ENCODE measurements at regions not wholly inside any gene's neighbourhood (a gene's known extent, or its start where the extent isn't known, plus 50 kb on each side); places are given as distances from the start of the nearest gene placed in this dataset.

- Histone ChIP-seq H3K4me3 (ENCODE audit: low read length in 2 of 2) (no peak overlapping the region), H3K36me3 (ENCODE audit: control insufficient read depth in 2 of 2, insufficient read depth in 2 of 2, low read length in 2 of 2) (no peaks in the 10 kb centered on the region), H3K4me1 (ENCODE audit: control insufficient read depth in 2 of 2, insufficient read depth in 2 of 2, low read length in 2 of 2) (no peaks in the 10 kb centered on the region), H3K27ac (ENCODE audit: low read depth in 2 of 2, low read length in 2 of 2) (no peak overlapping the region), H3K9ac (ENCODE audit: low read depth in 1 of 2, low read length in 2 of 2) (no peak overlapping the region), H3K27me3 (ENCODE audit: control insufficient read depth in 2 of 2, insufficient read depth in 2 of 2, low read length in 2 of 2) (no peaks in the 10 kb centered on the region), H3K9me3 (ENCODE audit: control insufficient read depth in 2 of 2, low read length in 2 of 2) (peaks cover 0 to 2% of the 10 kb centered on the region in 2 donors)
Measured at GRCh38 chr12:83346333-83346732, 659.6 kb downstream of the TMTC2 start.

GRCh38 chr12:83343767-83344166, 657.1 kb downstream of the TMTC2 start:
- Histone ChIP-seq H3K36me3 (ENCODE audit: control insufficient read depth in 2 of 2, insufficient read depth in 2 of 2, low read length in 2 of 2) (no peaks in the 10 kb centered on the region), H3K27me3 (ENCODE audit: control insufficient read depth in 2 of 2, insufficient read depth in 2 of 2, low read length in 2 of 2) (no peaks in the 10 kb centered on the region), H3K9ac (ENCODE audit: low read depth in 1 of 2, low read length in 2 of 2) (no peak overlapping the region), H3K4me3 (ENCODE audit: low read length in 2 of 2) (no peak overlapping the region), H3K27ac (ENCODE audit: low read depth in 2 of 2, low read length in 2 of 2) (no peak overlapping the region), H3K9me3 (ENCODE audit: control insufficient read depth in 2 of 2, low read length in 2 of 2) (peaks cover 0 to 2% of the 10 kb centered on the region in 2 donors), H3K4me1 (ENCODE audit: control insufficient read depth in 2 of 2, insufficient read depth in 2 of 2, low read length in 2 of 2) (no peaks in the 10 kb centered on the region)

GRCh38 chr12:83335748-83336147, 649.0 kb downstream of the TMTC2 start:
- Histone ChIP-seq H3K27ac (ENCODE audit: low read depth in 2 of 2, low read length in 2 of 2) (no peak overlapping the region), H3K9me3 (ENCODE audit: control insufficient read depth in 2 of 2, low read length in 2 of 2) (no peaks in the 10 kb centered on the region), H3K4me1 (ENCODE audit: control insufficient read depth in 2 of 2, insufficient read depth in 2 of 2, low read length in 2 of 2) (no peaks in the 10 kb centered on the region), H3K9ac (ENCODE audit: low read depth in 1 of 2, low read length in 2 of 2) (no peak overlapping the region), H3K36me3 (ENCODE audit: control insufficient read depth in 2 of 2, insufficient read depth in 2 of 2, low read length in 2 of 2) (no peaks in the 10 kb centered on the region), H3K27me3 (ENCODE audit: control insufficient read depth in 2 of 2, insufficient read depth in 2 of 2, low read length in 2 of 2) (no peaks in the 10 kb centered on the region), H3K4me3 (ENCODE audit: low read length in 2 of 2) (no peak overlapping the region)

GRCh38 chr12:83326666-83327065, 640.0 kb downstream of the TMTC2 start:
- Histone ChIP-seq H3K4me3 (ENCODE audit: low read length in 2 of 2) (no peak overlapping the region), H3K4me1 (ENCODE audit: control insufficient read depth in 2 of 2, insufficient read depth in 2 of 2, low read length in 2 of 2) (no peaks in the 10 kb centered on the region), H3K27me3 (ENCODE audit: control insufficient read depth in 2 of 2, insufficient read depth in 2 of 2, low read length in 2 of 2) (no peaks in the 10 kb centered on the region)

GRCh38 chr12:83323866-83324265, 637.2 kb downstream of the TMTC2 start:
- no peaks in the 10 kb centered on the region for H3K9me3 ChIP-seq (ENCODE audit: control insufficient read depth in 2 of 2, low read length in 2 of 2)
- H3K27ac ChIP-seq (ENCODE audit: low read depth in 2 of 2, low read length in 2 of 2) = no peak overlapping the region
- no peak overlapping the region for H3K9ac ChIP-seq (ENCODE audit: low read depth in 1 of 2, low read length in 2 of 2)
- no peaks in the 10 kb centered on the region for H3K4me1 ChIP-seq (ENCODE audit: control insufficient read depth in 2 of 2, insufficient read depth in 2 of 2, low read length in 2 of 2)
- no peak overlapping the region for H3K4me3 ChIP-seq (ENCODE audit: low read length in 2 of 2)
- H3K36me3 ChIP-seq (ENCODE audit: control insufficient read depth in 2 of 2, insufficient read depth in 2 of 2, low read length in 2 of 2) = no peaks in the 10 kb centered on the region
- no peaks in the 10 kb centered on the region for H3K27me3 ChIP-seq (ENCODE audit: control insufficient read depth in 2 of 2, insufficient read depth in 2 of 2, low read length in 2 of 2)

More at GRCh38 chr12:83326666-83327065, 640.0 kb downstream of the TMTC2 start:
- Histone ChIP-seq H3K9me3 (ENCODE audit: control insufficient read depth in 2 of 2, low read length in 2 of 2) (no peaks in the 10 kb centered on the region), H3K36me3 (ENCODE audit: control insufficient read depth in 2 of 2, insufficient read depth in 2 of 2, low read length in 2 of 2) (no peaks in the 10 kb centered on the region), H3K27ac (ENCODE audit: low read depth in 2 of 2, low read length in 2 of 2) (no peak overlapping the region), H3K9ac (ENCODE audit: low read depth in 1 of 2, low read length in 2 of 2) (no peak overlapping the region)

GRCh38 chr12:83322809-83323208, 636.1 kb downstream of the TMTC2 start:
- no peaks in the 10 kb centered on the region for H3K9me3 ChIP-seq (ENCODE audit: control insufficient read depth in 2 of 2, low read length in 2 of 2)
- no peaks in the 10 kb centered on the region for H3K36me3 ChIP-seq (ENCODE audit: control insufficient read depth in 2 of 2, insufficient read depth in 2 of 2, low read length in 2 of 2)
- no peaks in the 10 kb centered on the region for H3K27me3 ChIP-seq (ENCODE audit: control insufficient read depth in 2 of 2, insufficient read depth in 2 of 2, low read length in 2 of 2)
- H3K4me1 ChIP-seq (ENCODE audit: control insufficient read depth in 2 of 2, insufficient read depth in 2 of 2, low read length in 2 of 2) = no peaks in the 10 kb centered on the region
- H3K27ac ChIP-seq (ENCODE audit: low read depth in 2 of 2, low read length in 2 of 2) = no peak overlapping the region
- no peak overlapping the region for H3K4me3 ChIP-seq (ENCODE audit: low read length in 2 of 2)
- H3K9ac ChIP-seq (ENCODE audit: low read depth in 1 of 2, low read length in 2 of 2) = no peak overlapping the region

- Histone ChIP-seq H3K36me3 (ENCODE audit: control insufficient read depth in 2 of 2, insufficient read depth in 2 of 2, low read length in 2 of 2) (no peaks in the 10 kb centered on the region), H3K4me1 (ENCODE audit: control insufficient read depth in 2 of 2, insufficient read depth in 2 of 2, low read length in 2 of 2) (no peaks in the 10 kb centered on the region), H3K27ac (ENCODE audit: low read depth in 2 of 2, low read length in 2 of 2) (no peak overlapping the region), H3K4me3 (ENCODE audit: low read length in 2 of 2) (no peak overlapping the region), H3K9ac (ENCODE audit: low read depth in 1 of 2, low read length in 2 of 2) (no peak overlapping the region), H3K27me3 (ENCODE audit: control insufficient read depth in 2 of 2, insufficient read depth in 2 of 2, low read length in 2 of 2) (no peaks in the 10 kb centered on the region), H3K9me3 (ENCODE audit: control insufficient read depth in 2 of 2, low read length in 2 of 2) (no peaks in the 10 kb centered on the region)
Measured at GRCh38 chr12:83321971-83322370, 635.3 kb downstream of the TMTC2 start.

GRCh38 chr12:83320350-83320749, 633.6 kb downstream of the TMTC2 start:
- H3K36me3 ChIP-seq (ENCODE audit: control insufficient read depth in 2 of 2, insufficient read depth in 2 of 2, low read length in 2 of 2) = no peaks in the 10 kb centered on the region
- no peaks in the 10 kb centered on the region for H3K4me1 ChIP-seq (ENCODE audit: control insufficient read depth in 2 of 2, insufficient read depth in 2 of 2, low read length in 2 of 2)
- H3K27ac ChIP-seq (ENCODE audit: low read depth in 2 of 2, low read length in 2 of 2) = no peak overlapping the region
- no peak overlapping the region for H3K9ac ChIP-seq (ENCODE audit: low read depth in 1 of 2, low read length in 2 of 2)
- H3K27me3 ChIP-seq (ENCODE audit: control insufficient read depth in 2 of 2, insufficient read depth in 2 of 2, low read length in 2 of 2) = no peaks in the 10 kb centered on the region
- no peak overlapping the region for H3K4me3 ChIP-seq (ENCODE audit: low read length in 2 of 2)
- no peaks in the 10 kb centered on the region for H3K9me3 ChIP-seq (ENCODE audit: control insufficient read depth in 2 of 2, low read length in 2 of 2)

GRCh38 chr12:83318386-83319098, 631.8 kb downstream of the TMTC2 start:
- Histone ChIP-seq H3K27me3 (ENCODE audit: control insufficient read depth in 2 of 2, insufficient read depth in 2 of 2, low read length in 2 of 2) (no peaks in the 10 kb centered on the region), H3K4me3 (ENCODE audit: low read length in 2 of 2) (no peak overlapping the region), H3K36me3 (ENCODE audit: control insufficient read depth in 2 of 2, insufficient read depth in 2 of 2, low read length in 2 of 2) (no peaks in the 10 kb centered on the region), H3K9me3 (ENCODE audit: control insufficient read depth in 2 of 2, low read length in 2 of 2) (no peaks in the 10 kb centered on the region), H3K4me1 (ENCODE audit: control insufficient read depth in 2 of 2, insufficient read depth in 2 of 2, low read length in 2 of 2) (no peaks in the 10 kb centered on the region), H3K9ac (ENCODE audit: low read depth in 1 of 2, low read length in 2 of 2) (no peak overlapping the region), H3K27ac (ENCODE audit: low read depth in 2 of 2, low read length in 2 of 2) (no peak overlapping the region)

- no peak overlapping the region for H3K27ac ChIP-seq (ENCODE audit: low read depth in 2 of 2, low read length in 2 of 2)
Measured at GRCh38 chr12:83317595-83317994, 630.9 kb downstream of the TMTC2 start.

More at GRCh38 chr12:83317595-83317994, 630.9 kb downstream of the TMTC2 start:
- no peaks in the 10 kb centered on the region for H3K36me3 ChIP-seq (ENCODE audit: control insufficient read depth in 2 of 2, insufficient read depth in 2 of 2, low read length in 2 of 2)
- no peaks in the 10 kb centered on the region for H3K9me3 ChIP-seq (ENCODE audit: control insufficient read depth in 2 of 2, low read length in 2 of 2)
- no peak overlapping the region for H3K9ac ChIP-seq (ENCODE audit: low read depth in 1 of 2, low read length in 2 of 2)
- no peak overlapping the region for H3K4me3 ChIP-seq (ENCODE audit: low read length in 2 of 2)
- H3K4me1 ChIP-seq (ENCODE audit: control insufficient read depth in 2 of 2, insufficient read depth in 2 of 2, low read length in 2 of 2) = no peaks in the 10 kb centered on the region
- H3K27me3 ChIP-seq (ENCODE audit: control insufficient read depth in 2 of 2, insufficient read depth in 2 of 2, low read length in 2 of 2) = no peaks in the 10 kb centered on the region
